HFFc6 (cell line): ENCODE measurements at regions not wholly inside any gene's neighbourhood (a gene's known extent, or its start where the extent isn't known, plus 50 kb on each side); places are given as distances from the start of the nearest gene placed in this dataset.

ENCODE experiments used
- DNase-seq: peaks from one replicate; pipeline ENCODE4 v3.0.0-alpha.2; 2018
- H3K27ac Mint-ChIP-seq: 2 replicates; pipeline ENCODE4 v1.8.0; 2020; ENCODE audit warnings: mild to moderate bottlenecking, mixed read lengths
- H3K27me3 Mint-ChIP-seq: 2 replicates; pipeline ENCODE4 v1.8.0; 2021; ENCODE audit warnings: mild to moderate bottlenecking, moderate library complexity, mixed read lengths; ENCODE audit not compliant: insufficient read depth
- H3K36me3 Mint-ChIP-seq: 2 replicates; pipeline ENCODE4 v1.8.0; 2021; ENCODE audit warnings: low read depth, mixed read lengths
- H3K4me1 Mint-ChIP-seq: 2 replicates; pipeline ENCODE4 v1.8.0; 2020; ENCODE audit warnings: low read depth, mixed read lengths
- H3K4me3 Mint-ChIP-seq: 2 replicates; pipeline ENCODE4 v1.8.0; 2020; ENCODE audit warnings: mild to moderate bottlenecking, moderate library complexity, mixed read lengths
- H3K9me3 Mint-ChIP-seq: 2 replicates; pipeline ENCODE4 v1.8.0; 2020; ENCODE audit warnings: mild to moderate bottlenecking, mixed read lengths
- TF ChIP-seq, protein P1 (sequence below): fragments of 200-600 bp; sonication (generic); IDR thresholded peaks from 2 replicates; pipeline ENCODE4 v1.5.0; 2021; ENCODE audit warnings: antibody characterized with exemption, mild to moderate bottlenecking

DNA sequence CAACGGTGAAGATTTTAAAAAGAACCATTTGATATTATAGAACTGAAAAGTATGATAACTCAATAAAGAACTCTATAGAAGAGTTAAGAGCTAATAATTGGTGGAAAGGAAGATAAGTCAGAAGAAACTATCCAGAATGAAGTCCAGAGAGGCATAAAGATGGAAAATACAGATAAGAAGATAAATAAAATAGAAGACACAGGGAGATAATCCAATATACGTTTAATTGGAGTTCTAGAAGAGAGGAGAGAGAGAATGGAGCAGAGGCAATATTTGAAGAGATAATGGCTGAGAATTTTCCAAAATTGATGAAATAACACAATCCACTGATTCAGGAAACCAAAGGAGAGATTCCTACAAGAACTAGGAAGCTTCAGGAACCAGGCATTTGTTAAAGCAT lies 49.8 kb upstream of the EPHB3 start:
- peaks cover 48% of the 10 kb centered on the region for H3K27me3 Mint-ChIP-seq
- no peak overlapping the region for H3K27ac Mint-ChIP-seq
- no peak overlapping the region for H3K4me3 Mint-ChIP-seq
- H3K9me3 Mint-ChIP-seq: peaks cover 4% of the 10 kb centered on the region; the same call in 1 of the 2 replicates
- TF ChIP-seq, protein P1, sequence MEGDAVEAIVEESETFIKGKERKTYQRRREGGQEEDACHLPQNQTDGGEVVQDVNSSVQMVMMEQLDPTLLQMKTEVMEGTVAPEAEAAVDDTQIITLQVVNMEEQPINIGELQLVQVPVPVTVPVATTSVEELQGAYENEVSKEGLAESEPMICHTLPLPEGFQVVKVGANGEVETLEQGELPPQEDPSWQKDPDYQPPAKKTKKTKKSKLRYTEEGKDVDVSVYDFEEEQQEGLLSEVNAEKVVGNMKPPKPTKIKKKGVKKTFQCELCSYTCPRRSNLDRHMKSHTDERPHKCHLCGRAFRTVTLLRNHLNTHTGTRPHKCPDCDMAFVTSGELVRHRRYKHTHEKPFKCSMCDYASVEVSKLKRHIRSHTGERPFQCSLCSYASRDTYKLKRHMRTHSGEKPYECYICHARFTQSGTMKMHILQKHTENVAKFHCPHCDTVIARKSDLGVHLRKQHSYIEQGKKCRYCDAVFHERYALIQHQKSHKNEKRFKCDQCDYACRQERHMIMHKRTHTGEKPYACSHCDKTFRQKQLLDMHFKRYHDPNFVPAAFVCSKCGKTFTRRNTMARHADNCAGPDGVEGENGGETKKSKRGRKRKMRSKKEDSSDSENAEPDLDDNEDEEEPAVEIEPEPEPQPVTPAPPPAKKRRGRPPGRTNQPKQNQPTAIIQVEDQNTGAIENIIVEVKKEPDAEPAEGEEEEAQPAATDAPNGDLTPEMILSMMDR: no peak
- no peaks in the 10 kb centered on the region for H3K36me3 Mint-ChIP-seq
- no peak for DNase-seq
- H3K4me1 Mint-ChIP-seq: peaks cover 8% of the 10 kb centered on the region
